ENCODE measurements at regions not wholly inside any gene's neighbourhood (a gene's known extent, or its start where the extent isn't known, plus 50 kb on each side); places are given as distances from the start of the nearest gene placed in this dataset.
"Not testable (repeated sequence)": the region's sequence is repeated elsewhere in the genome, so short reads cannot be mapped to it uniquely, and the experiment has no call there.

GRCh38 chr2:57160976-57161375 lies 885.6 kb upstream of the VRK2 start:
- DNase-seq (ENCODE audit: low read depth in 2 of 2), result no peak

- no peak for DNase-seq (ENCODE audit: low read depth in 2 of 2)
Measured at GRCh38 chr2:57177176-57177575, 869.4 kb upstream of the VRK2 start.

- no peak for DNase-seq (ENCODE audit: low read depth in 2 of 2)
Measured at GRCh38 chr2:57180042-57180567, 866.5 kb upstream of the VRK2 start.

DNA sequence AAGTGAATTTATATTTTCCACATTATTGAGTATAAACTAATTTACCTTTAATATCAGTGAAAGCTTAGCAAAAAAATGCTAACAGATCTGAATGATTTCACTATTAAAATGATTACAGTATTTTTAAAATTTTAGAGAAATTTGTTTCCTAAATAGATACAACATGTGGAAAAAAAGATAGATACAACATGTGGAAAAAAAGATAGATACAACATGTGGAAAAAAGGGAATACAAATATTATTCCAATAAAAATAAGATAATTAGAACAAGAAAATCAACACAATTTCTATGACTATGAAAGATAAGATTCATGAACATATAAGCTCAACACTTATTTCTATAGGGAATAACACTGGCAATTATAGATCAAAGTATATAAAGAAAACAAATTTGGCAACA lies 865.9 kb upstream of the VRK2 start:
- no peak for DNase-seq (ENCODE audit: low read depth in 2 of 2)

DNA sequence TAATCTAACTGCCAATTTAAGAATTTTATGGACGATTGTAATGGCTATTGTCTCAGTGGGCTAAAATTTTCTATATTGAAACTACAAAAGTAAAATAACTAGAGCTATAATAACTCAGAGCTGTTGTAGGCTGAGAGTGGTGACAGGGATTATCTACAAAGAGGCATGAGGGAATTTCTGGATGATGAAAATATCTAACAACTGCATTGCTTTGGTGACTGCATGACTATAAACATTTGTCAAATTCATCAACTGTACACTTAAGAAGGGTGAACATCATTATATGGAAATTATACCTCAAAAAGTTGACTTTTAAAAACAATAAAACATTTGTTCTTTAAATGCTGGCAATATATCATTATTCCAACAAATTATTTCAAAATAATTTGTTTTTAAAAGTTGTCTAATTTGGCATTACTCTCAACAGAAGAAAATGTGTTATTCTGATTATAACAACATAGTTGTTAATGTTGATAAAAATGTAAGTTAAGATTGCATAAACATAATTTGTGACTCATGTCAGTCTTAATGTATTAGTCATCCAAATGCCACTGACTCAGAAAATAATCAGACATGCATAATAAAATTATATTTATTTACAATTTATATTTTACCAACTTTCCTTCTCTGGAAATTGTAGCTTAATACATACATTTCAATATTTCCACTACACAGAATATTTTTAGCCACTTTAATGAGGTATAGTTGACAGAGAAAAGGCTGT lies 865.1 kb upstream of the VRK2 start:
- DNase-seq (ENCODE audit: low read depth in 2 of 2), result no peak

DNA sequence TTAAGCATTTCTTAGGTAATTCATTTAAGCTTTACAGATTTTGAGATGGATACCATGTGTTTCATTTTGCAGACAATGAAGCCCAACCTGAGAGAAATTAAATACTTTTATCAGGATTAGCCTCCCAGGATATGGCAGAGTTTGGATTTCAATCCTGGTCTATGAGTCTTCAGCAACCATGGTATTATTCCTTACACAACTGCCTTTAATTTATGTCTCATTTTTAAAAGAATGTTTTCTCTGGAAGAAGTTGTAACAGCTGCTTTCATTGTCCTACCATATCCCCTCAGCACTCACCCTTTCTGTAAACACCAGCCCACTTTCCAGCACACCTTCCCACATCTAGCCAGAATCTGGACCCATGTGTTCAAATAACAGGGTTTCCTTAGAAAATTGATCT lies 863.7 kb upstream of the VRK2 start:
- DNase-seq (ENCODE audit: low read depth in 2 of 2), result no peak

DNA sequence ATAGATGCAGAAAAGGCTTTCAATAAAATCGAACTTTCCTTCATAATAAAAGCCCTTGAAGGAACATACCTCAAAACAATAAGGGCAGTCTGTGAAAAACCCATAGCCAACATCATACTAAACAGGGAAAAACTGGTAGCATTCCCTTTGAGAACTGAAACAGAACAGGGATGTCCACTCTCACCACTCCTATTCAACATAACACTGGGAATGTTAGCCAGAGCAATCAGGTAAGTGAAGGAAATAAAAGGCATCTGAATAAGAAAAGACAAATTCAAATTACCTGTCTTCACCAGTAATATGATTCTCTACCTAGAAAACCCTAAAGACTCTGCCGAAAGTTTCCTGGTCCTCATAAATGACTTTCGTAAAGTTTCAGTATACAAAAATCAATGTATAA lies 861.0 kb upstream of the VRK2 start:
- no peak for DNase-seq (ENCODE audit: low read depth in 2 of 2)

GRCh38 chr2:57190007-57190406 lies 856.6 kb upstream of the VRK2 start:
- no peak for DNase-seq (ENCODE audit: low read depth in 2 of 2)

DNA sequence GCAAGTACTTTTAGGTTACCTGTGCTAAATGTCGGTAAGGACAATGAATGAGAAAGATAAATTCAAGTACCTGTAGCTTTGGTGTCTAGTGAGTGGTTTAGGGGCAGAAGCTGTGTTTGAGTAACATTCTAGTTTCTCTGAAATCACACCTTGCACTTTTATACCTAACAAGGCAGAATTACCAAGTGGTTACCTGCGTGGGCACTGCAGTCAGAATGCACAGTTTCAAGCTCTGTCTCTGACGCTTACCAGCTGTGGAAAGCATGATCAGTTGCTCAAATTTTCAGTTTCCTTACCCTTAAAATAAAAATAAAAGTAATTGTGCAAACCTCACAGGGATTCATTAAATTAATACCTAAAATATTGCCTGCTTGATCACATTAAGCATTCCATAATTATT lies 846.9 kb upstream of the VRK2 start:
- no peak for DNase-seq (ENCODE audit: low read depth in 2 of 2)

DNA sequence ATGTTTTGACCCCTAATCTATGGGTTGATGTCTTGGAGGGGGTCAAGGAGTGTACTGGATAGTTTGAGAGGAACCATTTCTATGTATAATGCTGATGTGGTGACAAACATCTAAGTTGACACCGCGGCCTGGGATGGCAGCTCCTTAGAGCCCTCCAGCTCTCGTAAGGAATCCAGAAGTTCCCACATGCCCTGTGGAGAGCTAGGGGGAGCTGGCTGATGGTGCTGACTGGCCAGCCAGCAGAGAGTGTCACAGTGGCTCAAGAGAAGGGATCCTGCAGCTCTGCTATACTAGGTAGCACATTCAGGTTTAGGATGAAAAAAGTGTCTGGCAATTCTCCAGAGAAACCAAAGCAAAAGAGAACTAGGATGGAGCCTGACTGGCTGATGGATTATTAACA lies 842.2 kb upstream of the VRK2 start:
- DNase-seq (ENCODE audit: low read depth in 2 of 2), result no peak

- DNase-seq (ENCODE audit: low read depth in 2 of 2), result no peak
Measured at GRCh38 chr2:57205241-57205640, 841.4 kb upstream of the VRK2 start.

DNA sequence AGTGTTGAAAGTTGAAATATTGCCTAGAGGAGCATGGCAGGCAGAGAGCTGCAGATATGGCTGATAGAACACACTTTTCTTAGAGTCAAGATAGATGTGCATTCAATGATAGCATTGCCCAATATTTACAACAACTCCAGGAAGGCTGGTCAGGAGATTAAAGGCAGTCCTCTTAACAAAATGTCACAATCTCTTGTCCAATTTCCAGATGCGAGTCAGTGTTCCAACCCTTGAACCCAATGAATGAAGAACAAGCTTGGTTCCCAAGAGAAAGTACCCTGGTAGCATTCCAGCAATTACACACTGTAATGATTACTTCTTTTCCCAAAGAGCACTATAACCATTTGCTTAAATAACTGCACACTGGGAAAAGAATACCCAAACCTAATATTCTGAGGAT lies 839.4 kb upstream of the VRK2 start:
- DNase-seq (ENCODE audit: low read depth in 2 of 2), result no peak

- DNase-seq (ENCODE audit: low read depth in 2 of 2), result no peak
Measured at GRCh38 chr2:57209799-57210198, 836.8 kb upstream of the VRK2 start.

- DNase-seq (ENCODE audit: low read depth in 2 of 2), result no peak
Measured at GRCh38 chr2:57210855-57211254, 835.8 kb upstream of the VRK2 start.

DNA sequence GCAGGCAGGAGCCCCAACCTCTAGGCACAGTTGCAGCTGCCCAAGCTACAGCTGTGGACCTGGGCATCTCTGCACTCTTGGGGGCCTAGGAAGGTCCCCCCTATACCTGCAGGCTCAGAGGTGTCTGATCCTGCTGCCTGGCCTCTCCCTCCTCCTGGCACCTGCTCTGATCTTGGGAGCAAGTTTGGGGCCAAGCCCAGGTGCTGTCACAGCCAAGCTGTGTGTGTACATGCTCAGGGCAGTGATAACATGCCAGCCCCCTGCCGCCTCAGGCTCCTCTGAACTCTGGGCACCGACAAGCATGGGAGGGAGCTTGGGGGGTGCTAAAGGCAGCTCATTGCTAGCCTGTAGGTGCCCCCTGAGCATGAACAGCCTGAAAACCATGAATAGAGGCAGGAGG lies 829.6 kb upstream of the VRK2 start:
- no peak for DNase-seq (ENCODE audit: low read depth in 2 of 2)

DNA sequence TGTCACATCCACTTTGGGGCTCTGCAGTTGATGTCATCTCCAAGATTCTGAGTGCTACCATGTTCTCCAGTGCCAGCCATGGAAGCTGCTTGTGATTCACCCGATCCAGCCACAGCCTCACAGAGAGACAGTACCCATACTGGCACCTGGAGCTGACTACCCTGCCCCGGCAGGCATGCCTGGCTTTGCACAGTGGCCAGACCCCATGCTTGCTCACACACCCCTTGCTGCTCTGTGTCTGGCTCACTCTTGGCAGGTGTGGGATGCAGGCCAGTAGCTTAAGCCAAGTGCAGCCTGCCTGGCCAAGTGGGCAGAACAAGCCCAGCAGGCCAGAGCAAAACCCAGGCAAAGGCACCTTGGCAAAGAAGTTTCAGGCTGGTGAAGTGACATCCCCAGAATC lies 828.4 kb upstream of the VRK2 start:
- DNase-seq (ENCODE audit: low read depth in 2 of 2), result no peak

- not testable (repeated sequence) for DNase-seq (ENCODE audit: low read depth in 2 of 2)
Measured at GRCh38 chr2:57229706-57230105, 816.9 kb upstream of the VRK2 start.

GRCh38 chr2:57232341-57232740 lies 814.3 kb upstream of the VRK2 start:
- DNase-seq (ENCODE audit: low read depth in 2 of 2), result not testable (repeated sequence)

DNA sequence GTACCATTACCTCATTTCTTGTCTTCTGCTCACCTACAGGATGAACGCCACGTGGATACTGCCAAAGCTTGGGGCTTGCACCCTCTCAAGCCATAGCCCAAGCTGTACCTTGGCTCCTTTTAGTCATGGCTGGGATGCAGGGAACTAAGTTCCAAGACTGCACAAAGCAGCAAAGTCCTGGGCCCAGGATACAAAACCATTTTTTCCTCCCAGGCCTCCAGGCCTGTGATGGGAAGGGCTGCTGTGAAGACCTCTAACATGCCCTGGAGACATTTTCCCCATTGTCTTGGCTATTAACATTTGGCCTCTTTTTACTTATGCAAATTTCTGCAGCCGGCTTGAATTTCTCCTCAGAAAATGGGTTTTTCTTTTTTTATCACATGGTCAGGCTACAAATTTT lies 795.1 kb upstream of the VRK2 start:
- DNase-seq (ENCODE audit: low read depth in 2 of 2), result not testable (repeated sequence)

DNA sequence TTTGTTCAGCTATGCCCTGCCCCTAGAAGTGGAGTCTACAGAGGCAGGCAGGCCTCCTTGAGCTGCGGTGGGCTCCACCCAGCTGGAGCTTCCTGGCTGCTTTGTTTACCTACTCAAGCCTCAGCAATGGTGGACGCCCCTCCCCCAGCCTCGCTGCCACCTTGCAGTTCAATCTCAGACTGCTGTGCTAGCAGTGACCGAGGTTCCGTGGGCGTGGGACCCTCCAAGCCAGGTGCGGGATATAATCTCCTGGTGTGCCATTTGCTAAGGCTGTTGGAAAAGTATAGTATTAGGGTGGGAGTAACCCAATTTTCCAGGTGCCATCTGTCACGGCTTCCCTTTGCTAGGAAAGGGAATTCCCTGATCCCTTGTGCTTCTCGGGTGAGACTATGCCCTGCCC lies 770.2 kb upstream of the VRK2 start:
- not testable (repeated sequence) for DNase-seq (ENCODE audit: low read depth in 2 of 2)

- DNase-seq (ENCODE audit: low read depth in 2 of 2), result no peak
Measured at GRCh38 chr2:57278451-57278850, 768.2 kb upstream of the VRK2 start.

DNA sequence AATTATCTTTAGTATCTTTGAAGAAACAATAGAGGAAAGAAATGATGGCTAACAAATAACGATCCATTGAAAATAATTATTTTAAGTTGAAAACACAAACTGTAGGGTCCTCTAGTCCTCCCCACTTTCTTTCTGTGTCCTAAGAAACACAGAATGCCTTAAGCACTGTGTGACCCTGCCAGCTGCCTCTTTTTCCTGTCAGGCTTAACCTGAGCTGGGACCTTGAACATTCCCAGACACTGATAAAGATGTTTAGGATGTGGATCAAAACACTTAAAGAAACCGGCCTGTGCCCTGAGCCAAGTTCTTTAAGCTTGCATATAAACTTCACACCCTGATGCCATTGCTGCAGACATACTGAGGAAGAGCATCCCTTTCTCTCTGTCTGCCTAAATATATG lies 755.4 kb upstream of the VRK2 start:
- no peak for DNase-seq (ENCODE audit: low read depth in 2 of 2)

GRCh38 chr2:57296795-57297517 lies 749.6 kb upstream of the VRK2 start:
- no peak for DNase-seq (ENCODE audit: low read depth in 2 of 2)
